ENCODE measurements at regions not wholly inside any gene's neighbourhood (a gene's known extent, or its start where the extent isn't known, plus 50 kb on each side); places are given as distances from the start of the nearest gene placed in this dataset.

DNA sequence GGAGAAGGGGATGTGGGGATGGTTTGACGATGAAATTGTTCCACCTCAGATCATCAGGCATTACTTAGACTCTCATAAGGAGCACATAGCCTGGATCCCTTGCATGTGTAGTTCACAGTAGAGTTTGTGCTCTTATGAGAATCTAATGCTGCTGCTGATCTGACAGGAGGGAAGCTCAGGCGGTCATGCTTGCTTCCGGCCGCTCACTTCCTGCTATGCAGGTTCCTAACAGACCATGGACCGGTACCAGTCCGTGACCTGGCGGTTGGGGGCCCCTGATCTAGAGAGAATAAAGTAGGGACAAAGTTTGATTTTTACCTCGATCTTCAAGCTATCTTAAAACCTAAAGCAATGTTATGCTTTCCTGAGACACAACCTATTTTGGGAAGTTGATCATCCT lies 373.8 kb upstream of the ARGLU1 start:
- Mint-ChIP-seq H3K27ac (no peak overlapping the region), H3K9me3 (ENCODE audit: low read depth) (no peaks in the 10 kb centered on the region), H3K27me3 (peaks cover 8% of the 10 kb centered on the region), H3K36me3 (ENCODE audit: insufficient read depth) (no peaks in the 10 kb centered on the region), H3K4me1 (ENCODE audit: low read depth) (peaks cover 1% of the 10 kb centered on the region), H3K4me3 (ENCODE audit: low read depth) (no peak overlapping the region)
- no peak for DNase-seq (ENCODE audit: low spot score, unreplicated experiment)
- TF ChIP-seq CTCF (IDR thresholded peaks at IDR 0.05; ENCODE audit: unreplicated experiment), result no peak

DNA sequence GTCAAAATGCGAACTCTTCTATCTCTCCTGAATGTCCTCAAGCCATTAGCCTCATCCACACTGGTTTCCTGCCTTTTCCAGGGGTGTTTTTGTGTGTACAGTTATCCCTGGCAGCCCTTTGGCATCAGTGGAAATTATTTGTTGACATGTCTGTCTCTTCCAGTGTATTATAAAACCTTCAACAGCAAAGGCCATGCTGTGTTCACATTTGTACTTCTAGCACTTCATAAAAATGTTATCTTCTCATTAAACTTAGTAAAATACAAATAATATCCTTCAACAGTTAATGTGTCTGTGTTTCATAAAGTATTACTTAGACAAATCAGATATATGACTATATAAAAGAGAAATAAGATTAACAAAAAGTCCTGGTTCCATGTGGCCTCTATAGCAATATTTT lies 359.5 kb upstream of the ARGLU1 start:
- H3K4me1 Mint-ChIP-seq (ENCODE audit: low read depth), result peaks cover 4% of the 10 kb centered on the region
- no peak for DNase-seq (ENCODE audit: low spot score, unreplicated experiment)
- H3K27me3 Mint-ChIP-seq, result no peaks in the 10 kb centered on the region
- no peaks in the 10 kb centered on the region for H3K9me3 Mint-ChIP-seq (ENCODE audit: low read depth)
- no peak for TF ChIP-seq CTCF (IDR thresholded peaks at IDR 0.05; ENCODE audit: unreplicated experiment)
- H3K27ac Mint-ChIP-seq, result no peak overlapping the region
- no peak overlapping the region for H3K4me3 Mint-ChIP-seq (ENCODE audit: low read depth)
- H3K36me3 Mint-ChIP-seq (ENCODE audit: insufficient read depth), result no peaks in the 10 kb centered on the region

GRCh38 chr13:106922384-106922783 lies 354.4 kb upstream of the ARGLU1 start:
- no peaks in the 10 kb centered on the region for H3K9me3 Mint-ChIP-seq (ENCODE audit: low read depth)
- no peak for TF ChIP-seq CTCF (IDR thresholded peaks at IDR 0.05; ENCODE audit: unreplicated experiment)
- peaks cover 19% of the 10 kb centered on the region for H3K4me1 Mint-ChIP-seq (ENCODE audit: low read depth)
- H3K27ac Mint-ChIP-seq, result no peak overlapping the region
- no peak for DNase-seq (ENCODE audit: low spot score, unreplicated experiment)
- H3K4me3 Mint-ChIP-seq (ENCODE audit: low read depth), result no peak overlapping the region
- H3K27me3 Mint-ChIP-seq, result no peaks in the 10 kb centered on the region
- no peaks in the 10 kb centered on the region for H3K36me3 Mint-ChIP-seq (ENCODE audit: insufficient read depth)

- peak overlapping the region; percentile 85 for H3K27ac Mint-ChIP-seq
- no peak for TF ChIP-seq CTCF (IDR thresholded peaks at IDR 0.05; ENCODE audit: unreplicated experiment)
- peak overlapping the region; percentile 43 for H3K4me3 Mint-ChIP-seq (ENCODE audit: low read depth)
- no peaks in the 10 kb centered on the region for H3K27me3 Mint-ChIP-seq
- peaks cover 21% of the 10 kb centered on the region for H3K4me1 Mint-ChIP-seq (ENCODE audit: low read depth)
- H3K9me3 Mint-ChIP-seq (ENCODE audit: low read depth), result no peaks in the 10 kb centered on the region
- no peak for DNase-seq (ENCODE audit: low spot score, unreplicated experiment)
- no peaks in the 10 kb centered on the region for H3K36me3 Mint-ChIP-seq (ENCODE audit: insufficient read depth)
These were observed 351.7 kb upstream of the ARGLU1 start for GRCh38 chr13:106919638-106920037.

DNA sequence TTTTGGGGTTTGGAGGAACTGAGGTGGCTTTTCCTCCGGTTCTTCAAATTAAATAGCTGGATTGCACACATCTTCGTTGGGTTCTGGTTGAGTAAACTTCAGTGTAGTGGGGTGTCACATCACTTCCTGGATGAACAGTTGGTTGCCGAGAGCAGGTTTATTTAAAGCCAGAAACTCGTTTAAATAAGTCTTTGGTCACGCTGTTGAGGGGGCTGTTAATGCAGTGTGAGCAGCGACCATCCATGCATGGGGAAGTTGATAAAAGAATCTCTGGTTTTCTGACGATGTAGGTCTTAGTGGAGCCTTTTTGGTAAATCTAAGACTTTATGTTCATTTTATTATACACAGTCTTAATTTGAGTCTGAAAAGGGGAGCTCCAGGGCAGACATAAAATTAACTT lies 351.2 kb upstream of the ARGLU1 start:
- peaks cover 21% of the 10 kb centered on the region for H3K4me1 Mint-ChIP-seq (ENCODE audit: low read depth)
- peak overlapping the region; percentile 8 for H3K4me3 Mint-ChIP-seq (ENCODE audit: low read depth)
- no peaks in the 10 kb centered on the region for H3K36me3 Mint-ChIP-seq (ENCODE audit: insufficient read depth)
- no peaks in the 10 kb centered on the region for H3K27me3 Mint-ChIP-seq
- H3K9me3 Mint-ChIP-seq (ENCODE audit: low read depth), result no peaks in the 10 kb centered on the region
- DNase-seq (ENCODE audit: low spot score, unreplicated experiment), result no peak
- peak overlapping the region; percentile 85 for H3K27ac Mint-ChIP-seq
- no peak for TF ChIP-seq CTCF (IDR thresholded peaks at IDR 0.05; ENCODE audit: unreplicated experiment)

All from progenitor cell of endocrine pancreas (in vitro differentiated cells).